ENCODE measurements at regions not wholly inside any gene's neighbourhood (a gene's known extent, or its start where the extent isn't known, plus 50 kb on each side); places are given as distances from the start of the nearest gene placed in this dataset.

GRCh38 chrX:102067966-102068723, 57.3 kb upstream of the TCEAL2 start:
- peaks cover 7 to 22% of the 10 kb centered on the region in 2 donors for H3K27me3 Mint-ChIP-seq
- ATAC-seq (replicated peaks), result no peak
- H3K4me3 Mint-ChIP-seq, result no peak overlapping the region
- DNase-seq, result peak; percentile 1 to 15 (median 5)
- no peak overlapping the region for H3K27ac Mint-ChIP-seq
- no peaks in the 10 kb centered on the region for H3K36me3 Mint-ChIP-seq (ENCODE audit: insufficient read depth)
- no peaks in the 10 kb centered on the region for H3K4me1 Mint-ChIP-seq (ENCODE audit: low read depth in 2 of 2)
- no peaks in the 10 kb centered on the region for H3K9me3 Mint-ChIP-seq

DNA sequence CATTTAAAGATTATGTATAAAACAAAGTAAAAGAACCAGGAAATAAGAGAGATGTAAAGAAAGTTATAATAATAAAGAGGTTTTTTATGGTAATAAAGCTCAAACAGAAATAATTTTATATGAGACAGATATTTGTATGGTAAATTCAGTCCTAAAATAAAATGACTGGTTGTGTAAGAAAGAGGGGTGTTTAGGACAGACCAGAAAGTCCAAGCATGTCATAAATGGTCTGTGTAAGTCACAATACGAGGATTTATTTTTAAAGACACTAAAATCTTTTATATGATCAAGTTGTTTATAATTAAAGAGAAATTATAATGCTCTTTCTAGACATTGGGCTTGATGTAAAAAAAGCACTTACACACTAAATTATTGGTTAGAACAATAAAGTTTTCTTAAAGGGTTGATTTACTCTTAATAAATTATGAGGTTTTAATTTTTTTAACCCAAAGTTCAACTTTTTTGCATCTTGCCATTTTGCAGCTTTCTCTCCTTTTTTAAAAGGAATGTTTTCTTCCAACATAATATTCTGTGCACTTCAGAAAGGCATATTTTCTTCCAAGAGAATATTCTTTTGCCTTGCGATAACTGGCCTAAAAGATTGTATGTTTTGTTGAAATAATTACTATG, 61.9 kb upstream of the TCEAL2 start:
- H3K36me3 Mint-ChIP-seq (ENCODE audit: insufficient read depth), result no peaks in the 10 kb centered on the region
- no peak overlapping the region for H3K4me3 Mint-ChIP-seq
- DNase-seq, result no peak
- peaks cover 0 to 5% of the 10 kb centered on the region in 2 donors for H3K27me3 Mint-ChIP-seq
- H3K9me3 Mint-ChIP-seq, result no peaks in the 10 kb centered on the region
- no peak for ATAC-seq (replicated peaks)
- no peak overlapping the region for H3K27ac Mint-ChIP-seq
- H3K4me1 Mint-ChIP-seq (ENCODE audit: low read depth in 2 of 2), result no peaks in the 10 kb centered on the region

DNA sequence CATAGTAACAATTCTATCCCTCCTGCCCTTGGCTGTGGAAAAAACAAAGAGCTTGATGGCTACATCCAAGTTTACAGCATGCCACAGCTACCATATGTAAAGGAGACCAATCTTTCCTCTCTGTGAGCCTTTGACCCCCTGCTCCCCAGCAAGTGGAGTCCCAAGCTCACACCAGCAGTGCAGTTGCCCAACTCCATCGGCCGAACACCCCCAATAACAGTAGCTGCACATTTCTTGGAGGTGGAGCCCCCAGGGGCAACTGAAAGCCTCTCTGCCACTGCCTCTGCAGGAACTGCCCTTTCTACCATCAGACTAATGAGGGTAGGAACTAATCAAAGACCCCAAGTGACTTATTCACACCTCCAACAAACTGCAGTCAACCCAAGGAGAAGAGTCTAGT, 81.0 kb upstream of the TCEAL2 start:
- Mint-ChIP-seq H3K36me3 (ENCODE audit: insufficient read depth) (no peaks in the 10 kb centered on the region), H3K4me1 (ENCODE audit: low read depth in 2 of 2) (peaks cover 0 to 2% of the 10 kb centered on the region in 2 donors), H3K9me3 (no peaks in the 10 kb centered on the region), H3K4me3 (no peak overlapping the region), H3K27ac (no peak overlapping the region), H3K27me3 (no peaks in the 10 kb centered on the region)
- ATAC-seq (replicated peaks) (no peak), DNase-seq (no peak)

DNA sequence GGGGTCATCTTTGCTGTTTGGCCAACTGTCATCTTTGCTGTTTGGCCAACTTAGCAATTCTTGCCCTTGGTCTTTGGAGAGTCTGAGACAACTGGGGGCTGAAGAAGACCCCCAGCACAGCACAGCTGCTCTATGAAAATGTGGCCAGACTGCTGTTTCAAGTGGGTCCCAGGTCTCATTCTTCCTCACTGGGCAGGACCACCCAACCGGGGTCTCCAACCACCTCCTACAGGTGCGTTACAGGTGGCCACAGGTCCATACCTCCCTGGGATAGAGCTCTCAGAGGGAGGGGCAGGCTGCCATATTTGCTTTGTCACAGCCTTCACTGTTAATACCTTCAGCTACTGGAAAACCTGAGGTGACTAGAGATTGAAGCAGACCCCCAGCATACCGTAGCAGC, 82.1 kb upstream of the TCEAL2 start:
- H3K27ac Mint-ChIP-seq, result no peak overlapping the region
- DNase-seq (no peak), ATAC-seq (replicated peaks) (no peak)
- no peak overlapping the region for H3K4me3 Mint-ChIP-seq
- H3K4me1 Mint-ChIP-seq (ENCODE audit: low read depth in 2 of 2), result peaks cover 0 to 2% of the 10 kb centered on the region in 2 donors
- no peaks in the 10 kb centered on the region for H3K36me3 Mint-ChIP-seq (ENCODE audit: insufficient read depth)
- no peaks in the 10 kb centered on the region for H3K9me3 Mint-ChIP-seq
- H3K27me3 Mint-ChIP-seq, result no peaks in the 10 kb centered on the region

- Mint-ChIP-seq H3K4me1 (ENCODE audit: low read depth in 2 of 2) (peaks cover 0 to 2% of the 10 kb centered on the region in 2 donors), H3K27ac (no peak overlapping the region), H3K9me3 (no peaks in the 10 kb centered on the region), H3K36me3 (ENCODE audit: insufficient read depth) (no peaks in the 10 kb centered on the region), H3K27me3 (no peaks in the 10 kb centered on the region), H3K4me3 (no peak overlapping the region)
- DNase-seq, result no peak
- no peak for ATAC-seq (replicated peaks)
Measured at GRCh38 chrX:102042372-102043325, 82.8 kb upstream of the TCEAL2 start.

- H3K4me1 Mint-ChIP-seq (ENCODE audit: low read depth in 2 of 2), result no peaks in the 10 kb centered on the region
- H3K9me3 Mint-ChIP-seq, result peaks cover 0 to 6% of the 10 kb centered on the region in 2 donors
- no peak overlapping the region for H3K27ac Mint-ChIP-seq
- H3K27me3 Mint-ChIP-seq, result peaks cover 6 to 10% of the 10 kb centered on the region in 2 donors
- no peak for DNase-seq
- H3K36me3 Mint-ChIP-seq (ENCODE audit: insufficient read depth), result no peaks in the 10 kb centered on the region
- no peak for ATAC-seq (replicated peaks)
- H3K4me3 Mint-ChIP-seq, result no peak overlapping the region
Measured at GRCh38 chrX:102029026-102029425, 96.5 kb upstream of the TCEAL2 start.

GRCh38 chrX:102018208-102018607, 86.4 kb upstream of the ZMAT1 start:
- no peak overlapping the region for H3K27ac Mint-ChIP-seq
- DNase-seq (no peak), ATAC-seq (replicated peaks) (no peak)
- H3K9me3 Mint-ChIP-seq, result peaks cover 0 to 6% of the 10 kb centered on the region in 2 donors
- H3K4me3 Mint-ChIP-seq, result no peak overlapping the region
- no peaks in the 10 kb centered on the region for H3K36me3 Mint-ChIP-seq (ENCODE audit: insufficient read depth)
- H3K27me3 Mint-ChIP-seq, result no peaks in the 10 kb centered on the region
- no peaks in the 10 kb centered on the region for H3K4me1 Mint-ChIP-seq (ENCODE audit: low read depth in 2 of 2)

- DNase-seq (no peak), ATAC-seq (replicated peaks) (no peak)
- Mint-ChIP-seq H3K36me3 (ENCODE audit: insufficient read depth) (no peaks in the 10 kb centered on the region), H3K27me3 (no peaks in the 10 kb centered on the region), H3K9me3 (no peaks in the 10 kb centered on the region), H3K4me3 (no peak overlapping the region), H3K27ac (no peak overlapping the region), H3K4me1 (ENCODE audit: low read depth in 2 of 2) (no peaks in the 10 kb centered on the region)
Measured at GRCh38 chrX:102008901-102009300, 77.1 kb upstream of the ZMAT1 start.

DNA sequence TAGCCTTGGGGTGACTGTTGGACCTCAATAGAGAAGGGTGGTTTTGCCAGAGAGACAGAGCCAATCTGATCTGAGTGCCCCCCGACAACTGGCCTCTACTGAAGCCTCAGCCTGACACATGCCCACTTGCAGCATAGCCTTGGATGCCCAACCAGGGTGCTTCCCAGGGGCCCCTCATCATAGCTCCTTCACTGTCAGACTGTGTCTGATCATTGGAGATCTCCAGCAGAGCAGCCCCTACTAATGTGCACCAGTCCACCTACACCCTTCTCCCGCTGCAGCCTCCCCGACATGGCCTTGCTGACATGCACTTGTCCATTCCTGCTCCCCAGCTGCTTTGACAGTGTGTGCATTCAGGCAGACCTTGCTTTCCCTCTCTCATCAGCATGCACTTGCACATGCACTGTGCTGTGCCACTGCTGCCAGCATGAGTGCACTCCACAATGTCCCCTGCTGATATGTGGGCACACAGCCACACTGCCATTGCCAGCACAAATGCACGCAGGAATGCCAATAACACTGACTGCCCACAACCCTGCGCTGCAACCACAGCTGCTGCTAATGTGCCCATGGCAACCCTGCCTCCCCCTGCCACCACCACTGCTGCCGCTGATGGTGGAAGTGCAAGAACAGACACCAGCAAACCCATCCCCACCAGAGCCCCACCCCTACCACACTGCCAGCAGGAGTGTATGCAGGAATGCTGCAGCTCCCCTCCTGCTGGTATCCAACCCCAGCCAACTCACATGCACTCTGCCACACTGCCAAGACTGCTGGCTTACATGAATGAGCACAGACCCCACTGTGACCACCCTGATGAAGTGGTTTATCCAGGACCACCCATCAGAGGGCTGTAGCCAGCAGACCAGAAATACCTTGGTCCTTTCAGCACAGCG, 68.1 kb upstream of the ZMAT1 start:
- H3K27ac Mint-ChIP-seq, result no peak overlapping the region

DNA sequence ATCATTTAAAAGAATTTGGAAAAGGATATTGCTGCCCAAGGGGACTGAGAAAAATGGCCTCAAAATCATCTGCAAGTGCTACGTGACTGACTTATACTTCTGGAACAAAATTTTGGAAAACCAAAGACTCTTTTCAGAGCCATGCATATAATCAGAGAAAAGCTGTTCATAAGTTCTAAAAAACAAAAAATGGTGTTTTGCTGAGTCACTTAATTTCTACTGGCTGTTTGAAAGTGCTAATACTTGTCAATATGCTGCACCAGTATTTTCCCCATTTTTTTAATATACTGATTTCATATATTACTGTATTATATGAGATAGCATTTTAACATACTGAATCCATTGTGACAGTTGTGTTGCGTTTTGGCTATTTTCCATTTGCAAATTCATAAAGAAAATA, 61.5 kb upstream of the ZMAT1 start:
- Mint-ChIP-seq H3K4me3 (no peak overlapping the region), H3K27me3 (no peaks in the 10 kb centered on the region), H3K27ac (no peak overlapping the region), H3K36me3 (ENCODE audit: insufficient read depth) (no peaks in the 10 kb centered on the region), H3K4me1 (ENCODE audit: low read depth in 2 of 2) (no peaks in the 10 kb centered on the region), H3K9me3 (no peaks in the 10 kb centered on the region)
- no peak for DNase-seq
- no peak for ATAC-seq (replicated peaks)

More for the DNA sequence above, 68.1 kb upstream of the ZMAT1 start:
- Mint-ChIP-seq H3K27me3 (peaks cover 20 to 25% of the 10 kb centered on the region in 2 donors), H3K4me3 (no peak overlapping the region), H3K36me3 (ENCODE audit: insufficient read depth) (no peaks in the 10 kb centered on the region), H3K4me1 (ENCODE audit: low read depth in 2 of 2) (no peaks in the 10 kb centered on the region), H3K9me3 (peaks cover 0 to 2% of the 10 kb centered on the region in 2 donors)
- DNase-seq (no peak), ATAC-seq (replicated peaks) (no peak)

GRCh38 chrX:101986586-101986985, 54.8 kb upstream of the ZMAT1 start:
- Mint-ChIP-seq H3K4me1 (ENCODE audit: low read depth in 2 of 2) (no peaks in the 10 kb centered on the region), H3K4me3 (no peak overlapping the region), H3K27ac (no peak overlapping the region), H3K27me3 (no peaks in the 10 kb centered on the region), H3K36me3 (ENCODE audit: insufficient read depth) (no peaks in the 10 kb centered on the region), H3K9me3 (no peaks in the 10 kb centered on the region)
- DNase-seq (no peak), ATAC-seq (replicated peaks) (no peak)

Data from effector memory CD8-positive, alpha-beta T cell (primary cell).